Activated CD8-positive, alpha-beta memory T cell treated with anti-CD3 and anti-CD28 coated beads, Interleukin-2, amount 50 U/mL, for 4 hours (primary cell): ENCODE measurements at regions not wholly inside any gene's neighbourhood (a gene's known extent, or its start where the extent isn't known, plus 50 kb on each side); places are given as distances from the start of the nearest gene placed in this dataset.

Experiments
- DNase-seq: peaks from one replicate; pipeline ENCODE4 v3.0.0-alpha.2; 2020

DNA sequence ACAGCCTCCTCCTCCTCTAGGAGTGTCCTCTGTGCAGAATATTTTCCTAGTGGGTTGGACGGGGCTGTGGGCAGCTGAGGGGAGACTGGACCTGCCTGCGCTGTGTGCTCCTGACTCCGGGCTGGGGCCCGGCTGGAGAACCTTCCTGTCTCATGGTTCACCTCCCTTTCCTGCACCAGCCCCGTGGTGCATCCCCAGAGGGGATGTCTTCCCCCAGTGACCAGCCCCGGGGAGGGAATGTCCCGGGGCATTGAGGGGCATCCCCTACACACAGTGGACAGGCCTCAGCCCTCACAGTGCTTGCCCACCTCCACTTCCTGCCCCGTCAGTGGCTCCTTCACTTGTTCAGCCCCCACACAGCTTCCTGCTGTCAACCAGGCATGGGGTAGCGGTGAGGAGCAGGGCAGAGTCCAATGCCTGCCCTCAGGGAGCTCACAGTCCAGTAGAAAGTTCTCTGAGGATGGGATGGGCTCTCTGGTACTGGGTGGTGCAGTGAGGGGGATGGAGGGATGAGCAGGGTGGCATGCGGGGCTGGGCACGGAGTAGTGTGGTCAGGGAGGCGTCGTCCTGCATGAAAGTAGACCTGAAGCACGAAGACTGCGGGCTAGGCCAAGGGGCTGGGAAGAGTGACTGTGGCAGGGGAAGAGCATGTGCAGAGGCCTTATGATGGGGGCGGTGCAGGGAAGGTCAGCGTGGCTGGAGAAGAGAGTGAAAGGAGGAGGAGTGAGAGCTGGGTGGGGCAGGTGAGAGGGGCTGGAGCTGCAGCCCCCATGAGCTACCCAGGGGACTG is 52.1 kb upstream of the PITX1 start:
- no peak for DNase-seq

DNA sequence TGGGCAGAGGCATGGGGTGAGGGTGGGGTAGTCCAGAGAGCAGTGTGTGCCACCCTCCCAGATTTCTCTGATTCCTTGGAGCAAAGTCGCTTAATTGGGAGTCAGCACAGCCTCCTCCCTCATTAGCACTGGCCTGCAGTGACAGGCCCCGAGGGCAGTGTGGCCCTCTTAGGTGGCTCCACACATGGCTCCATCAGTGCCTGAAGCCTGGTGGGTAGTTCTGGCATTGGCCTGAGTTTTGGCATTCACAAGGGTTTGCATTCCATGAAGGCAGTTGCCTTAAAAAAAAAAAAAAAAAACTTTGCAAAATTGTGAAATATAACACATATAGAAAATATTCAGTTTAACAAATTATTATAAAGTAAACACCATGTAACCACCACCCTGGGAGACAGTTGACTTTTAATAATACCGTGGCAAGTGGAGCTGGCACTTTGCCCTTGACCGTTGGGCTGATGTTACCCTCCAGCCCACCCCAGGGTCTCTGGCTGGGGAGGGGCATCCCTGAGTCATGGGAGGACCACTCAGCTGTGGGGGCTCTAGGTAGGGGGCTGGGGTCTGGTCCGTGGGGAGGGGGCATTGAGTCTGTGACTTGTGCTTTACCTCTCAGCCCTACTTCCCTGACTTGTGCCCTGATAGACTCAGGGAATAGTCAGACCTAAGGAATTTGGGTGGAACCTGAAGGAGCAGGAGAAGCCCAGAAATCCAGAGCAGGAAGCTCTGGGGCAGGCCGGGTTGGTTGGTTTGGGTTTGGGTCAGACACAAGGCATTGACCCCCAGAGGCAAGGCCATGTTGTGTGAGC is 51.3 kb upstream of the PITX1 start:
- no peak for DNase-seq
